ENCODE measurements at regions not wholly inside any gene's neighbourhood (a gene's known extent, or its start where the extent isn't known, plus 50 kb on each side); places are given as distances from the start of the nearest gene placed in this dataset.
"Not testable (repeated sequence)": the region's sequence is repeated elsewhere in the genome, so short reads cannot be mapped to it uniquely, and the experiment has no call there.

GRCh38 chr3:106823701-106824100 is 553.5 kb upstream of the CCDC54 start:
- no peak for DNase-seq (ENCODE audit: low spot score)

GRCh38 chr3:106824856-106825255 is 552.4 kb upstream of the CCDC54 start:
- peak; percentile 16 for DNase-seq (ENCODE audit: low spot score)

DNA sequence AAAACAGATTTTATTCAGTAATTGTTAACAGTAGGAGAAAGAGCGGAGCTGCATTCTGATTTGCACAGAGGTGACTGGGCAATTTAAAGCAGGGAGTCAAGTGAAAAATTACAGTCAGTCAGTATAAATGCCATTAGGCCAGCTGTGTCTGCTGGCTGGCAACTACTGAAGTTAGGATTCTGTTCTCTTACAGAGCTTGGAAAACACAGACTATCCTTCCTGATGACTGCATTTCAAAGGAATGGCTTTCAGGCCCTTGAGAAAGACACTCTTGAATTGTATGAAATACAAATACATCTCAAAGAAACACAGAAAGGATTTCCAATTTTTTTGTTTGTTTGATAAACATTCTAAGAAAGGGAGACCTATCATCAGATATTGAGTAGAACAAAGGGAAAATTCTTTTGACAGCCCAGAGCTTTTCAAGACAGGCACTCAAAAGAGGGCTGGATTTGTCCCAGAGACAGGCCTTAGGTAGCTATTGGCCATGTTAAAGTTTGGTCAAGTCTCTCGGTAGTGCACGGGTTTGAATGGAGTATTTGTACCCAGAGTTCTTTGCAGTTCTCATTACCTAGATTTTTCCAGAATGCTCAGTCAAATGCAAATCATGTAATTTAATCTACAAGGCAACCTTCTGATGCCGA is 551.2 kb upstream of the CCDC54 start:
- DNase-seq (ENCODE audit: low spot score), result no peak

DNA sequence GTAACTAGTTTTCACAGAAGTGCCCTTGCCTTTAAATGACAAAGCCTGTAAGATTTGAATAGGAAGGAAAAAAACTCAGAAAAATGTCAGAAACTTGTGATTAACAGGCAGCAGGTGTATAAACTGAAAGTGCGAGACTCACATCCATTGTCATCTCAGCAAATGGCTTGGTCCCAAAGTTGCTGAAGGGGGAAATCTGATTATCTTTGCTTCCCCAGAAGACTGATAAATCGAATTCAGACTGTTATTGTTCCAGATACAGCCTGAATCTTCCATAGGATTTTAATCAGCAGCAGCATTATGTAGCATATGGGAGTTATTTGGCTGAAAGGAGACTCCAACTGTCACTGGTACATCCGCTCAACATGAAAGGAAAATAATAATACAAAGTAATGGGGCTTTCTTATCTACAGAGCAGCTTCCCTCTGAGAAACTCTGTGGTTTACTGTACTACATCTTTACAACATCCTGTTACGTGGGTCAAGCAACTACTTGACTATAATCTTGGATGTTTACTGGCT is 550.4 kb upstream of the CCDC54 start:
- no peak for DNase-seq (ENCODE audit: low spot score)

DNA sequence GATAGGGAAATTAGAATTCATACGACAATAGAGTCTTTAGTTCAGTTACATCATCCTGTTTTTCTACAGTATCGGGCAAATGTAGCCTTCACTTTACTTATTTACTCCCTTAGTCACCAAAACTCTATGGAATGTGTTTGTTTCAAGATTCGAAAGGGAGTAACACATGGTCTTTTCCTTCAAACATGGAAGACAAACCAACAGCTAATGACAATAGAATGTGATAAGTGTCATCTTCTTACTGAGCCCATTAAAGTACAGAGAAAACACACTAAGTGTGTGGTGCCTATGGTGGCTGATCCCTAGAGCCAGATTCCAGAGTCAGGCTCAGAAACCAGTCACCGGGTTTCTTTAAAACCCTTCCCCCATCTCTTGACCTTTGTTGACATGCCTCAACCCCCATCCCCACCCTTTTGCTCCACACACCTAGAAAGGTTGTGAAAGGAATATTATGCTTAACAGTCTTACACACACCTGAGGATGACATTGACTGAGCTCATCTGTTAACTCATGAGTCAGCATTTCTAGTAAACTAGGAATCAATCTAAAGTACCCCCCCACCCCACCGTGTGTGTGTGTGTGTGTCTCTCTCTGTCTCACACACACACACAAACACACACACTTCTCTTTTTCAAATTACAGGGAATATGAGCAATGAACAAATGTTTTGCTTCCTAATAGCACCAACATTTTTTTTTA is 549.6 kb upstream of the CCDC54 start:
- DNase-seq (ENCODE audit: low spot score), result no peak

DNA sequence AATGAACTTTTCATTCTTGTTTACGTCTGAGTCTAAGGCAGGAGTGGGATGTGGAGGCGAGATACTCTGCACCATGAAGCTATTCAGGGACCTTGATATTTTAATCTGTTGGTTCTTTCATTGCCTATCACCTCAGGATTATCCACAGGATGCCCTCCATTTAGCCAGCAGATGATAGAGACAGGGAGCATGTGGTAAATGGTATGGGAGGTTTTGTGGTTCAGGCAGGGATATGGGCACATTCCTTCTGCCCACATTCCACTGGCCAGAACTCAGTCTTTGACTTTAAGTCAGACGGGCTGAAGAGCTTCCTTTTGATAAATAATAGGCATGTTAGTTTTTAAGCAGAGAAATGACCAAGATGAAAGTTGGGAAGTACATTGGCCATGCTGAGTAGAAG is 548.0 kb upstream of the CCDC54 start:
- no peak for DNase-seq (ENCODE audit: low spot score)

- no peak for DNase-seq (ENCODE audit: low spot score)
Measured at GRCh38 chr3:106830334-106830733, 546.9 kb upstream of the CCDC54 start.

- no peak for DNase-seq (ENCODE audit: low spot score)
Measured at GRCh38 chr3:106836906-106837305, 540.3 kb upstream of the CCDC54 start.

GRCh38 chr3:106837616-106838015 is 539.6 kb upstream of the CCDC54 start:
- no peak for DNase-seq (ENCODE audit: low spot score)

GRCh38 chr3:106839576-106840280 is 537.5 kb upstream of the CCDC54 start:
- no peak for DNase-seq (ENCODE audit: low spot score)

GRCh38 chr3:106840319-106840718 is 536.9 kb upstream of the CCDC54 start:
- no peak for DNase-seq (ENCODE audit: low spot score)

- DNase-seq (ENCODE audit: low spot score), result no peak
Measured at GRCh38 chr3:106842151-106842550, 535.1 kb upstream of the CCDC54 start.

GRCh38 chr3:106844638-106845037 is 532.6 kb upstream of the CCDC54 start:
- DNase-seq (ENCODE audit: low spot score), result no peak

- DNase-seq (ENCODE audit: low spot score), result no peak
Measured at GRCh38 chr3:106848099-106848498, 529.1 kb upstream of the CCDC54 start.

DNA sequence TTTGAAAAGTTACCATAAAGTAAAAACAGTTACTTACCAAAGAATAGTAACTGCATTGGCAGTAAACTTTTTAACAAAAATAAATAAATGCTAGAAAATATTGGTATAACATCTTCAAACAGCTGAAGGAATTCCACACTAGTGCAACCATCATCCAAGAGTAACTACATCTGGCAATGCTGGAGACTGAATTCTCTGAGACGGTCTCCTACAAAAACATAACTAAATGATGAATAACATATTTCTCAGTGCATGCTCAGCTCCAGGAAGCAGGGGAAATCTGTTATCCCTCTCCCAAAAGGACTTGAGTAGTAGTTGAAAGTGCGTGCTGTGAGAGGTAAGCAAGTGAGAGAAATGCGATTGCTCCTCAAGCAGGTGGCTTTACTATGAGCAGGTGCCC is 526.8 kb upstream of the CCDC54 start:
- DNase-seq (ENCODE audit: low spot score), result no peak

DNA sequence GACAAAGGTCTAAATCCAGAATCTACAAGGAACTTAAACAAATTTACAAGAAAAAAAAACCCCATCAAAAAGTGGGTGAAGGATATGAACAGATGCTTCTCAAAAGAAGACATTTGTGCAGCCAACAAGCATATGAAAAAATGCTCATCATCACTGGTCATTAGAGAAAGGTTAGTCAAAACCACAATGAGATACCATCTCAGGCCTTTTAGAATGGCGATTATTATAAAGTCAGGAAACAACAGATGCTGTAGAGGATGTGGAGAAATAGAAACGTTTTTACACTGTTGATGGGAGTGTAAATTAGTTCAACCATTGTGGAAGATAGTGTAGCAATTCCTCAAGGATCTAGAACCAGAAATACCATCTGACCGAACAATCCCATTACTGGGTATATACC is 518.9 kb upstream of the CCDC54 start:
- DNase-seq (ENCODE audit: low spot score), result not testable (repeated sequence)

DNA sequence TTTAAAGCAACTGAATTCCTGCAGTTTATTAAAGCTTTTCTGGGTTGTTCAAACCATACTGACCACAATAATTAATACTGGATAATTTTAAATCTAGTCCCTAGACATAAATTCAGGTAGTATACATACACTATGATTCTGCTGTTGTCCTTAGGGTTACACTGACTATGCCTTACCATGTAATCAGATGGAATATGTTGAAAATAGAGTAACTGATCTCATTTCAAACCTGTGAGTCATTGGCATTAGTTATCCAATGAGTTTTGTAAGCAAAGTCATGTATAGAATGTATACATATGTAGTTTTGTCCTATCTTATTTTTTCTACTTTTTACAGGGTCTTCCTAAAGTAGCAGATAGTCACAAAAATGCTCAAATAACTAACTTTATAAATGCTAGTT is 517.1 kb upstream of the CCDC54 start:
- no peak for DNase-seq (ENCODE audit: low spot score)

DNA sequence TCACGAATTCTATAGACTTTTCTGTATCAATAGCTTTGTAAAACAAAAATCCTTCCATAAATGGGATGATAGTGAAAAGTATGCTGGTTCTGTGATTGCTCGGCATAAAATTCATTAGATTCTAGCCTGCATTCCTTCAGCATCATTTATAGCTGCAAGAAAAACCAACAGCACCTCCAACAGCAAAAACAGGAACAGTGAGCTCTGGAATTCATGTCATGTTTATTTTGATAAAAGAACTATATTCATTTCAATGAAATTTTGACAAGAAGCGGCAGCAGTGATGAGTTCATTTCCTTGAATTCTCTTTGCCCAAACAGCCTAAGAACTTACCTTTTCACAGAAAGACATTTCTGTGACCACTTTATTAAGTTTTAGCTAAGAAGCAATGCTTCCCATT is 515.2 kb upstream of the CCDC54 start:
- no peak for DNase-seq (ENCODE audit: low spot score)

DNA sequence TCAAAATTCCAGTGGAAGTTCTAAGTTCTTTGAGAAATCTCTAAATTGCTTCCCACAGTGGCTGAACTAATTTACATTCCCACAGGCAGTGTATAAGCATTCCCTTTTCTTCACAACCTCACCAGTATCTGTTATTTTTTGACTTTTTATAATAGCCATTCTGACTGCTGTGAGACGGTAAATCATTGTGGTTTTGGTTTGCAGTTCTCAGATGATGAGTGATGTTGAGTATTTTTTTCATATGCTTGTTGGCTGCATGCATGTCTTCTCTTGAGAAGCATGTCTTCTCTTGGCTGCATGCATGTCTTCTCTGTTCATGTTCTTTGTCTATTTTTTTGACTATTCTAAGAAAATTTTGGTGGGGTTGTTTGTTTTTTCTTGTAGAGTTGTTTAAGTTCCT is 499.6 kb upstream of the CCDC54 start:
- DNase-seq (ENCODE audit: low spot score), result no peak

DNA sequence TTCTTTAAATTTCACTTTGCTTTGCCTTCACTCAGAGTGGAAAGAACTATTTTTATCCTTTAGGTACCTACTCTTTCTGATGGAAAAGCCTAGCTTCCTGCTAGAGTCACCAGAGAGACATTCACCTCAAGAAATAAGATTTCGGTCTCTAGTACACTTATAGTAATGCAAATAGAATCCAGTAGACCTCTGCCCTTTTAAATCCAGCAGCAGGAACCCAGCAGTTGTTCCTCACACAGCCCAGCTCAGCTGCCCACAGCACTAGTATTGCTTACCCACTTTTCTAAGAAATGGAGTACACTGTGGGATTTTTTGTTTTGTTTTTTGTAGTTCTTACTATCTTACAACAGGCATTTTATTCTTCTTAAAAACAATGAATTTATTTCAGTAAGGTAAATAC is 497.0 kb upstream of the CCDC54 start:
- DNase-seq (ENCODE audit: low spot score), result no peak

GRCh38 chr3:106881186-106881585 is 496.1 kb upstream of the CCDC54 start:
- no peak for DNase-seq (ENCODE audit: low spot score)

DNA sequence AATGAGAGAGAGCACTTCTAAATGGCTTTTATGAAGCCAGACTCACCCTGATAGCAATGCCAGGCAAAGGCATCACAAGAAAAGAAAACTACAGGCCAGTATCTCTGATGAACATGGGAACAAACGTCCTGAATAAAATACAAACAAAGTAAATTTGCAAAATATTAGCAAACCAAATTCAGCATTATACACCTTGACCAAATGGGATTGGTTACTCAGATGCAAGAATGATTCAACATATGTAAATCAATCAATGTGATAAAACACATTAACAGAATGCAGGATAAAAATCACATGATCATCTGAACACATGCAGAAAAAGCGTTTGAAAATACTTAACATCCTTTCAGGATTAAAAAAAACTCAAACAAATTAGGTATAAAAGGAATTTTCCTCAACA is 494.9 kb upstream of the CCDC54 start:
- DNase-seq (ENCODE audit: low spot score), result no peak

DNA sequence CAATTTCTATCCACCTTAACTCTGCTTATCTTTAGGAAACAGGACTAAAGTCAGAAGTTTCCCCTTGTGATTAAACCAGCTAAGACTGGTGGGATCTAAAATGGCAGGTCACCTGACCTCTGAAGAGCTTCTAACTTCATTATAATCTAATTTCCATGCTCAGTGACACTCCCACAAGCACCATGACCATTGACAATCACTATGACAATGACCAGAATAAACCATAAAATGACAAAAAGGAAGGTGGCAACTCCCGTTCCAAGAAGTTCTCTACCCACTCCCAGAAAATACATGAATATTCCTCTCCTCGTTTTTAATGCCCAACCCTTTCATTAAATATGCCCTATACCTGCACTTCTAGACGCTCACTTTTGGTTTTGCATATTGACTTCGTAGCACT is 471.2 kb upstream of the CCDC54 start:
- DNase-seq (ENCODE audit: low spot score), result no peak

Data from HuH-7.5 (cell line).